ENCODE measurements at regions not wholly inside any gene's neighbourhood (a gene's known extent, or its start where the extent isn't known, plus 50 kb on each side); places are given as distances from the start of the nearest gene placed in this dataset.

GRCh38 chr4:103374306-103374705 is 176.2 kb upstream of the CENPE start:
- no peaks in the 10 kb centered on the region for H3K9me3 ChIP-seq (ENCODE audit: control insufficient read depth, low read length)
- WGBS, 2 experiments (ENCODE audit: insufficient coverage in 2 of 2) = 76 to 100% methylated on average over 1 of the region's 1 CpG
- no peak overlapping the region for H3K27ac ChIP-seq (ENCODE audit: low read depth, low read length, severe bottlenecking)
- no peak overlapping the region for H3K4me3 ChIP-seq (ENCODE audit: extremely low read depth, insufficient read depth, low read length, poor library complexity, severe bottlenecking)
- H3K36me3 ChIP-seq (ENCODE audit: control insufficient read depth, insufficient read depth, low read length) = no peaks in the 10 kb centered on the region
- no peaks in the 10 kb centered on the region for H3K4me1 ChIP-seq (ENCODE audit: control insufficient read depth, insufficient read depth, low read length, poor library complexity, severe bottlenecking)

GRCh38 chr4:103372002-103372558 is 173.9 kb upstream of the CENPE start:
- Histone ChIP-seq H3K36me3 (ENCODE audit: control insufficient read depth, insufficient read depth, low read length) (no peaks in the 10 kb centered on the region), H3K9me3 (ENCODE audit: control insufficient read depth, low read length) (no peaks in the 10 kb centered on the region), H3K4me1 (ENCODE audit: control insufficient read depth, insufficient read depth, low read length, poor library complexity, severe bottlenecking) (no peaks in the 10 kb centered on the region), H3K4me3 (ENCODE audit: extremely low read depth, insufficient read depth, low read length, poor library complexity, severe bottlenecking) (no peak overlapping the region), H3K27ac (ENCODE audit: low read depth, low read length, severe bottlenecking) (no peak overlapping the region)
- 94 to 96% methylated on average over 3 to 5 of the region's 6 CpGs for WGBS, 2 experiments (ENCODE audit: insufficient coverage in 2 of 2)

GRCh38 chr4:103370336-103370735 is 172.2 kb upstream of the CENPE start:
- H3K4me1 ChIP-seq (ENCODE audit: control insufficient read depth, insufficient read depth, low read length, poor library complexity, severe bottlenecking) = no peaks in the 10 kb centered on the region
- WGBS, 2 experiments (ENCODE audit: insufficient coverage in 2 of 2) = no CpG with 5 or more reads among the region's 5 CpGs
- no peak overlapping the region for H3K27ac ChIP-seq (ENCODE audit: low read depth, low read length, severe bottlenecking)
- no peak overlapping the region for H3K4me3 ChIP-seq (ENCODE audit: extremely low read depth, insufficient read depth, low read length, poor library complexity, severe bottlenecking)
- no peaks in the 10 kb centered on the region for H3K9me3 ChIP-seq (ENCODE audit: control insufficient read depth, low read length)
- no peaks in the 10 kb centered on the region for H3K36me3 ChIP-seq (ENCODE audit: control insufficient read depth, insufficient read depth, low read length)

- 60% methylated on average over 1 of the region's 2 CpGs; no CpG with 5 or more reads in 1 of the 2 experiments for WGBS, 2 experiments (ENCODE audit: insufficient coverage in 2 of 2)
- H3K4me1 ChIP-seq (ENCODE audit: control insufficient read depth, insufficient read depth, low read length, poor library complexity, severe bottlenecking) = no peaks in the 10 kb centered on the region
- no peaks in the 10 kb centered on the region for H3K36me3 ChIP-seq (ENCODE audit: control insufficient read depth, insufficient read depth, low read length)
- peaks cover 2% of the 10 kb centered on the region for H3K9me3 ChIP-seq (ENCODE audit: control insufficient read depth, low read length)
- no peak overlapping the region for H3K27ac ChIP-seq (ENCODE audit: low read depth, low read length, severe bottlenecking)
- no peak overlapping the region for H3K4me3 ChIP-seq (ENCODE audit: extremely low read depth, insufficient read depth, low read length, poor library complexity, severe bottlenecking)
Measured at GRCh38 chr4:103365285-103365684, 167.1 kb upstream of the CENPE start.

- Histone ChIP-seq H3K27ac (ENCODE audit: low read depth, low read length, severe bottlenecking) (no peak overlapping the region), H3K36me3 (ENCODE audit: control insufficient read depth, insufficient read depth, low read length) (no peaks in the 10 kb centered on the region), H3K4me1 (ENCODE audit: control insufficient read depth, insufficient read depth, low read length, poor library complexity, severe bottlenecking) (no peaks in the 10 kb centered on the region), H3K4me3 (ENCODE audit: extremely low read depth, insufficient read depth, low read length, poor library complexity, severe bottlenecking) (no peak overlapping the region), H3K9me3 (ENCODE audit: control insufficient read depth, low read length) (peaks cover 14% of the 10 kb centered on the region)
- WGBS, 2 experiments (ENCODE audit: insufficient coverage in 2 of 2) = 53 to 63% methylated on average over 3 to 4 of the region's 4 CpGs
Measured at GRCh38 chr4:103364083-103364482, 165.9 kb upstream of the CENPE start.

- Histone ChIP-seq H3K4me1 (ENCODE audit: control insufficient read depth, insufficient read depth, low read length, poor library complexity, severe bottlenecking) (no peaks in the 10 kb centered on the region), H3K27ac (ENCODE audit: low read depth, low read length, severe bottlenecking) (no peak overlapping the region), H3K4me3 (ENCODE audit: extremely low read depth, insufficient read depth, low read length, poor library complexity, severe bottlenecking) (no peak overlapping the region), H3K9me3 (ENCODE audit: control insufficient read depth, low read length) (peaks cover 16% of the 10 kb centered on the region), H3K36me3 (ENCODE audit: control insufficient read depth, insufficient read depth, low read length) (no peaks in the 10 kb centered on the region)
Measured at GRCh38 chr4:103361926-103362325, 163.8 kb upstream of the CENPE start.

- Histone ChIP-seq H3K27ac (ENCODE audit: low read depth, low read length, severe bottlenecking) (no peak overlapping the region), H3K9me3 (ENCODE audit: control insufficient read depth, low read length) (peaks cover 16% of the 10 kb centered on the region), H3K4me3 (ENCODE audit: extremely low read depth, insufficient read depth, low read length, poor library complexity, severe bottlenecking) (no peak overlapping the region), H3K4me1 (ENCODE audit: control insufficient read depth, insufficient read depth, low read length, poor library complexity, severe bottlenecking) (no peaks in the 10 kb centered on the region), H3K36me3 (ENCODE audit: control insufficient read depth, insufficient read depth, low read length) (no peaks in the 10 kb centered on the region)
- WGBS, 2 experiments (ENCODE audit: insufficient coverage in 2 of 2) = 71 to 100% methylated on average over 2 of the region's 2 CpGs
Measured at GRCh38 chr4:103359900-103360299, 161.8 kb upstream of the CENPE start.

- no peak overlapping the region for H3K4me3 ChIP-seq (ENCODE audit: extremely low read depth, insufficient read depth, low read length, poor library complexity, severe bottlenecking)
- no peaks in the 10 kb centered on the region for H3K4me1 ChIP-seq (ENCODE audit: control insufficient read depth, insufficient read depth, low read length, poor library complexity, severe bottlenecking)
- no peak overlapping the region for H3K27ac ChIP-seq (ENCODE audit: low read depth, low read length, severe bottlenecking)
- H3K9me3 ChIP-seq (ENCODE audit: control insufficient read depth, low read length) = peaks cover under 1% of the 10 kb centered on the region
- no peaks in the 10 kb centered on the region for H3K36me3 ChIP-seq (ENCODE audit: control insufficient read depth, insufficient read depth, low read length)
- WGBS, 2 experiments (ENCODE audit: insufficient coverage in 2 of 2) = no CpG with 5 or more reads among the region's 2 CpGs
Measured at GRCh38 chr4:103354006-103354405, 155.9 kb upstream of the CENPE start.

- H3K4me3 ChIP-seq (ENCODE audit: extremely low read depth, insufficient read depth, low read length, poor library complexity, severe bottlenecking) = no peak overlapping the region
- H3K36me3 ChIP-seq (ENCODE audit: control insufficient read depth, insufficient read depth, low read length) = no peaks in the 10 kb centered on the region
- H3K4me1 ChIP-seq (ENCODE audit: control insufficient read depth, insufficient read depth, low read length, poor library complexity, severe bottlenecking) = no peaks in the 10 kb centered on the region
- no peak overlapping the region for H3K27ac ChIP-seq (ENCODE audit: low read depth, low read length, severe bottlenecking)
- H3K9me3 ChIP-seq (ENCODE audit: control insufficient read depth, low read length) = no peaks in the 10 kb centered on the region
Measured at GRCh38 chr4:103329642-103330041, 131.5 kb upstream of the CENPE start.

GRCh38 chr4:103324811-103325210 is 126.7 kb upstream of the CENPE start:
- WGBS, 2 experiments (ENCODE audit: insufficient coverage in 2 of 2) = no CpG with 5 or more reads among the region's 1 CpG
- H3K36me3 ChIP-seq (ENCODE audit: control insufficient read depth, insufficient read depth, low read length) = no peaks in the 10 kb centered on the region

GRCh38 chr4:103318327-103318726 is 120.2 kb upstream of the CENPE start:
- peaks cover 3% of the 10 kb centered on the region for H3K9me3 ChIP-seq (ENCODE audit: control insufficient read depth, low read length)
- H3K27ac ChIP-seq (ENCODE audit: low read depth, low read length, severe bottlenecking) = no peak overlapping the region
- H3K36me3 ChIP-seq (ENCODE audit: control insufficient read depth, insufficient read depth, low read length) = no peaks in the 10 kb centered on the region
- 68 to 80% methylated on average over 3 of the region's 3 CpGs for WGBS, 2 experiments (ENCODE audit: insufficient coverage in 2 of 2)
- no peak overlapping the region for H3K4me3 ChIP-seq (ENCODE audit: extremely low read depth, insufficient read depth, low read length, poor library complexity, severe bottlenecking)
- H3K4me1 ChIP-seq (ENCODE audit: control insufficient read depth, insufficient read depth, low read length, poor library complexity, severe bottlenecking) = no peaks in the 10 kb centered on the region

More at GRCh38 chr4:103324811-103325210, 126.7 kb upstream of the CENPE start:
- no peaks in the 10 kb centered on the region for H3K4me1 ChIP-seq (ENCODE audit: control insufficient read depth, insufficient read depth, low read length, poor library complexity, severe bottlenecking)
- H3K9me3 ChIP-seq (ENCODE audit: control insufficient read depth, low read length) = no peaks in the 10 kb centered on the region
- H3K27ac ChIP-seq (ENCODE audit: low read depth, low read length, severe bottlenecking) = no peak overlapping the region
- no peak overlapping the region for H3K4me3 ChIP-seq (ENCODE audit: extremely low read depth, insufficient read depth, low read length, poor library complexity, severe bottlenecking)
